ENCODE measurements at regions not wholly inside any gene's neighbourhood (a gene's known extent, or its start where the extent isn't known, plus 50 kb on each side); places are given as distances from the start of the nearest gene placed in this dataset.

- DNase-seq (ENCODE audit: low read depth in 1 of 2, low spot score in 1 of 2), result no peak
These were observed 175.8 kb downstream of the KCNRG start for GRCh38 chr13:50191004-50191403.

GRCh38 chr13:50192272-50192813 is 177.1 kb downstream of the KCNRG start:
- no peak for DNase-seq (ENCODE audit: low read depth in 1 of 2, low spot score in 1 of 2)

- no peak for DNase-seq (ENCODE audit: low read depth in 1 of 2, low spot score in 1 of 2)
These were observed 179.8 kb downstream of the KCNRG start for GRCh38 chr13:50195045-50195444.

GRCh38 chr13:50196118-50196517 is 180.9 kb downstream of the KCNRG start:
- no peak for DNase-seq (ENCODE audit: low read depth in 1 of 2, low spot score in 1 of 2)

- no peak for DNase-seq (ENCODE audit: low read depth in 1 of 2, low spot score in 1 of 2)
These were observed 182.5 kb downstream of the KCNRG start for GRCh38 chr13:50197705-50198104.

GRCh38 chr13:50198508-50198907 is 183.3 kb downstream of the KCNRG start:
- DNase-seq (ENCODE audit: low read depth in 1 of 2, low spot score in 1 of 2), result no peak

- DNase-seq (ENCODE audit: low read depth in 1 of 2, low spot score in 1 of 2), result no peak
These were observed 185.3 kb downstream of the KCNRG start for GRCh38 chr13:50200569-50200968.

GRCh38 chr13:50200988-50201387 is 185.7 kb downstream of the KCNRG start:
- DNase-seq (ENCODE audit: low read depth in 1 of 2, low spot score in 1 of 2), result no peak

- no peak for DNase-seq (ENCODE audit: low read depth in 1 of 2, low spot score in 1 of 2)
These were observed 187.2 kb downstream of the KCNRG start for GRCh38 chr13:50202485-50202884.

GRCh38 chr13:50203256-50203941 is 188.2 kb downstream of the KCNRG start:
- no peak for DNase-seq (ENCODE audit: low read depth in 1 of 2, low spot score in 1 of 2)

- no peak for DNase-seq (ENCODE audit: low read depth in 1 of 2, low spot score in 1 of 2)
These were observed 190.3 kb downstream of the KCNRG start for GRCh38 chr13:50205581-50205980.

GRCh38 chr13:50208826-50209335 is 193.6 kb downstream of the KCNRG start:
- no peak for DNase-seq (ENCODE audit: low read depth in 1 of 2, low spot score in 1 of 2)

GRCh38 chr13:50209631-50210030 is 194.4 kb downstream of the KCNRG start:
- no peak for DNase-seq (ENCODE audit: low read depth in 1 of 2, low spot score in 1 of 2)

- DNase-seq (ENCODE audit: low read depth in 1 of 2, low spot score in 1 of 2), result no peak
These were observed 198.3 kb downstream of the KCNRG start for GRCh38 chr13:50213526-50213925.

GRCh38 chr13:50214514-50214913 is 199.3 kb downstream of the KCNRG start:
- DNase-seq (ENCODE audit: low read depth in 1 of 2, low spot score in 1 of 2), result no peak

GRCh38 chr13:50215399-50215798 is 200.2 kb downstream of the KCNRG start:
- DNase-seq (ENCODE audit: low read depth in 1 of 2, low spot score in 1 of 2), result no peak

GRCh38 chr13:50219743-50220142 is 204.5 kb downstream of the KCNRG start:
- DNase-seq (ENCODE audit: low read depth in 1 of 2, low spot score in 1 of 2), result no peak

GRCh38 chr13:50220938-50221337 is 205.7 kb downstream of the KCNRG start:
- no peak for DNase-seq (ENCODE audit: low read depth in 1 of 2, low spot score in 1 of 2)

GRCh38 chr13:50222569-50223332 is 207.5 kb downstream of the KCNRG start:
- DNase-seq (ENCODE audit: low read depth in 1 of 2, low spot score in 1 of 2), result no peak

- DNase-seq (ENCODE audit: low read depth in 1 of 2, low spot score in 1 of 2), result no peak
These were observed 209.3 kb downstream of the KCNRG start for GRCh38 chr13:50224534-50224933.

- no peak for DNase-seq (ENCODE audit: low read depth in 1 of 2, low spot score in 1 of 2)
These were observed 210.2 kb downstream of the KCNRG start for GRCh38 chr13:50225193-50226155.
